ENCODE measurements at regions not wholly inside any gene's neighbourhood (a gene's known extent, or its start where the extent isn't known, plus 50 kb on each side); places are given as distances from the start of the nearest gene placed in this dataset.

DNA sequence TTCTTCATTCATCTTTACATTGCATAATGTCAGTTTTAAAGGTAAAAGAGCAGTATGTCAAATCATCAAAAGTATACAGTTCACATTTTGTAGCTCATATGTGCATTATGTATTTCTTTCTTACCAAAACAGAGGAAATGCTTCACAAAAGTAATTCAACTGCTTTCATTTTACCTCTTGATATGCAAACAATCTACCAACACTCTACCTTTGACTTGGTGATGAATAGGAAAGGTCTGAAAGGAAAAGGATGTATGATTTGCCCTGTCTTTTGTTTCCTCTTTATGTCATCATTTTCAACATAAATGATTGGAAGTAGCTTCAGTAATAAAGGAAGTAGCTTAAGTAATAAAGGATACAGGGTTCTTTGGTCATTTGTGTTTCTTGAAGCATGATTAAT, 846.7 kb downstream of the NXPH1 start:
- TF ChIP-seq SIN3A (IDR thresholded peaks at IDR 0.05; ENCODE audit: borderline replicate concordance, insufficient read depth, low read length) (no peak), POLR2AphosphoS5 (IDR thresholded peaks at IDR 0.05; ENCODE audit: low read depth, low read length) (no peak), REST (IDR thresholded peaks at IDR 0.05; ENCODE audit: insufficient read depth in 1 of 2, low read depth in 2 of 2, low read length in 2 of 2) (no peak)

- TF ChIP-seq REST (IDR thresholded peaks at IDR 0.05; ENCODE audit: insufficient read depth in 1 of 2, low read depth in 2 of 2, low read length in 2 of 2) (no peak), SIN3A (IDR thresholded peaks at IDR 0.05; ENCODE audit: borderline replicate concordance, insufficient read depth, low read length) (no peak), TAF1 (IDR thresholded peaks at IDR 0.05; ENCODE audit: borderline replicate concordance, insufficient read depth, low read length) (no peak), POLR2AphosphoS5 (IDR thresholded peaks at IDR 0.05; ENCODE audit: low read depth, low read length) (no peak), FOXP2 (optimal IDR thresholded peaks at IDR 0.05; ENCODE audit: borderline replicate concordance, extremely low read depth, extremely low read length, insufficient read depth) (no peak)
Observed at GRCh38 chr7:9283246-9283645, 849.8 kb downstream of the NXPH1 start.

DNA sequence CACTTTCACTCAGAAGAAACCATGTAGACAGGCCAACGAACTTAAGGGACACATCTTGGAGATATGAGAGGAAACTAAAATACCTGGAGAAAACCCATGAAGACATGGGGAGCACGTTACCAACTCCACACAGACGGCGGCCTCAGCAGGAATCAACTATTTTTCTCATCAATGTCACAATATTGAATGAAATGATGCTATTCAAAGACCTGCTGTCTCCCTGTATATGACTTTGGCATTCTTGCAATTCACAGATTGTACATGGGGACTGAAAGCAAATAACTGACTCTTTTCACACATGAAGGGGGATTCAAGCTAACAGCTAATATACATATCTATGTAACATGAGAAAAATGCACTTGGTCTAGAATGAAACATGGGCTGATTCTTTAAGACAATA, 869.0 kb downstream of the NXPH1 start:
- no peak for TF ChIP-seq TAF1 (IDR thresholded peaks at IDR 0.05; ENCODE audit: borderline replicate concordance, insufficient read depth, low read length)
- TF ChIP-seq POLR2AphosphoS5 (IDR thresholded peaks at IDR 0.05; ENCODE audit: low read depth, low read length): no peak
- TF ChIP-seq SIN3A (IDR thresholded peaks at IDR 0.05; ENCODE audit: borderline replicate concordance, insufficient read depth, low read length): no peak
- no peak for TF ChIP-seq REST (IDR thresholded peaks at IDR 0.05; ENCODE audit: insufficient read depth in 1 of 2, low read depth in 2 of 2, low read length in 2 of 2)
- no peak for TF ChIP-seq FOXP2 (optimal IDR thresholded peaks at IDR 0.05; ENCODE audit: borderline replicate concordance, extremely low read depth, extremely low read length, insufficient read depth)

DNA sequence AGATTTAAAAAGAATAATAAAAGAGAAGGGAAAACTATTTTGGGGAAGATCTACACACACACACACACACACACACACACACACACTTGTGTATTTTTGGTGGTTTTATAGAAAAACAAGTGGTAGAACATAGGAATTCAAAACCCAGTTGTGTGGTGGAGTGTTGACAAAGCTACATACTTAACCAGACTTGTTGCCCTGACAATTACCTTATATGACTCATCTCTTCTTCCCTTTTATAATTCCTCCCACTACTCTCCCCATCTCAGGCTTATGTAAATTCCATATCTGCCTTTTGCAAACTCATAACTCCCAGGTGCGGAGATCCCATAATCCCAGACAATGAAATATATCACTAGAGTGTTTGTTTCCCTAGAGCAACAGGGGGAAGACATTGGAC, 873.7 kb downstream of the NXPH1 start:
- TF ChIP-seq TAF1 (IDR thresholded peaks at IDR 0.05; ENCODE audit: borderline replicate concordance, insufficient read depth, low read length): no peak

- no peak for TF ChIP-seq TAF1 (IDR thresholded peaks at IDR 0.05; ENCODE audit: borderline replicate concordance, insufficient read depth, low read length)
Observed at GRCh38 chr7:9324513-9324912, 891.1 kb downstream of the NXPH1 start.

DNA sequence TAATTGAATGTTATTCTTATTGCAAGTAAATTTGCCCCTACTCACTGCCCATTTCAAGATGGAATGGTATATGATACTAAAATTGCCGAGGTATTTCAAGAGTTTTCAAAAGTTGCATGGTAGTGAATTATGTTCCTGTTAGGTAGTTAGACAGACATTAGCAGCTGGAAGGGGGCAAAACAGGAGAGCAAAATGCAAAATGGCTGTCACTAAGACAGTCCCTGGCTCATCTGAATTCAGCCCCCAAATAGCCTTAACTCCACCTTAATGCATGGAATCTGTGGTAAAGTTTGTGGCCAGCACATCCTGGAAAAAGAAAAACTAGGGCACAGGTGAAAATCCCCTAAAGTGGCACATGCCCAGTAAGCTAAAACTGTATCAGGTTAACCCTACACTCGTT, 894.9 kb downstream of the NXPH1 start:
- TF ChIP-seq TAF1 (IDR thresholded peaks at IDR 0.05; ENCODE audit: borderline replicate concordance, insufficient read depth, low read length) (no peak), REST (IDR thresholded peaks at IDR 0.05; ENCODE audit: insufficient read depth in 1 of 2, low read depth in 2 of 2, low read length in 2 of 2) (no peak), POLR2AphosphoS5 (IDR thresholded peaks at IDR 0.05; ENCODE audit: low read depth, low read length) (no peak), FOXP2 (optimal IDR thresholded peaks at IDR 0.05; ENCODE audit: borderline replicate concordance, extremely low read depth, extremely low read length, insufficient read depth) (no peak), SIN3A (IDR thresholded peaks at IDR 0.05; ENCODE audit: borderline replicate concordance, insufficient read depth, low read length) (no peak)

Measured in PFSK-1 (cell line).